HEK293 (cell line): ENCODE measurements at regions not wholly inside any gene's neighbourhood (a gene's known extent, or its start where the extent isn't known, plus 50 kb on each side); places are given as distances from the start of the nearest gene placed in this dataset.
"Not testable (repeated sequence)": the region's sequence is repeated elsewhere in the genome, so short reads cannot be mapped to it uniquely, and the experiment has no call there.

ENCODE experiments used
- GFI1B ChIP-seq: fragments of 450-650 bp; formaldehyde crosslinking; IDR thresholded peaks from 2 replicates; pipeline ENCODE4 v1.5.1; 2016; ENCODE audit warnings: missing biosample characterization, missing genetic modification characterization
- SETDB1 ChIP-seq: IDR thresholded peaks from one replicate; pipeline ENCODE4 v1.6.1; 2017; ENCODE audit warnings: mild to moderate bottlenecking, low read length, moderate library complexity, mixed read lengths; ENCODE audit not compliant: insufficient read length
- TCF7L2 ChIP-seq: IDR thresholded peaks from 2 replicates; pipeline ENCODE4 v1.6.1; 2011; ENCODE audit warnings: low read depth, mild to moderate bottlenecking, inconsistent platforms, low read length, moderate library complexity, borderline replicate concordance
- ZNF114 ChIP-seq: fragments of 450-650 bp; formaldehyde crosslinking; IDR thresholded peaks from 2 replicates; pipeline ENCODE4 v1.5.0; 2017; ENCODE audit warnings: missing biosample characterization, missing genetic modification characterization
- ZNF274 ChIP-seq, 2 experiments: fragments of 200-500 bp in 1 of 2; fragments of 450-650 bp in 1 of 2; sonication (Bioruptor generic) in 1 of 2; formaldehyde crosslinking in 1 of 2; IDR thresholded peaks; 2 replicates each; pipeline versions ENCODE4 v1.5.1 to v1.6.1; 2014 to 2016; ENCODE audit warnings: borderline replicate concordance in 1 of 2, inconsistent platforms in 1 of 2, low read length in 1 of 2, missing biosample characterization in 1 of 2, missing genetic modification characterization in 1 of 2
- TF ChIP-seq, protein P1 (sequence below): fragments of 450-650 bp; formaldehyde crosslinking; IDR thresholded peaks from 2 replicates; pipeline ENCODE4 v1.5.1; 2016; ENCODE audit warnings: missing biosample characterization, missing genetic modification characterization
- TF ChIP-seq, protein P2 (sequence below): fragments of 450-650 bp; formaldehyde crosslinking; IDR thresholded peaks from 2 replicates; pipeline ENCODE4 v1.5.1; 2016; ENCODE audit warnings: missing biosample characterization, missing genetic modification characterization
- TF ChIP-seq, protein P3 (sequence below): sonication (generic); formaldehyde crosslinking; IDR thresholded peaks from 2 replicates; pipeline ENCODE4 v1.8.1; 2022; ENCODE audit warnings: mild to moderate bottlenecking, moderate library complexity, missing genetic modification reagents

DNA sequence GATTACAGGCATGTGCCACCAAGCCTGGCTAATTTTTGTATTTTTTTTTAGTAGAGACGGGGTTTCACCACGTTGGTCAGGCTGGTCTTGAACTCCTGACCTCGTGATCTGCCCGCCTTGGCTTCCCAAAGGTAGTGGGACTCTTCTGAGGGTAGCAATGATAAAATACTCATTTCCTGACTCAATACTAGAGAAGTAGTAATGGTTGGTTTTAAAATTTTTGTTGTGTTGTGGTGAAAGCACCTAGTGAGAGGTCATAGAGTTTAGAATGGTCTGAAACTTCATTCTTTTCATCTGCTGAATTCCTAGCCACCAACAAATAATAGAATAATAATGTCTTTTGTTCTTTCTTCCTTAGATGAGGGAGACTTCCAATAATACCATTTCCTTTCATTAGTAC, 422.1 kb downstream of the PSAT1 start:
- TF ChIP-seq ZNF274 (IDR thresholded peaks at IDR 0.05; ENCODE audit: low read length); ZNF274 (tag by site-specific recombination; IDR thresholded peaks at IDR 0.05; ENCODE audit: borderline replicate concordance); SETDB1; TCF7L2; GFI1B (tag by site-specific recombination); ZNF114 (tag by site-specific recombination): not testable (repeated sequence)
- TF ChIP-seq, protein P1, sequence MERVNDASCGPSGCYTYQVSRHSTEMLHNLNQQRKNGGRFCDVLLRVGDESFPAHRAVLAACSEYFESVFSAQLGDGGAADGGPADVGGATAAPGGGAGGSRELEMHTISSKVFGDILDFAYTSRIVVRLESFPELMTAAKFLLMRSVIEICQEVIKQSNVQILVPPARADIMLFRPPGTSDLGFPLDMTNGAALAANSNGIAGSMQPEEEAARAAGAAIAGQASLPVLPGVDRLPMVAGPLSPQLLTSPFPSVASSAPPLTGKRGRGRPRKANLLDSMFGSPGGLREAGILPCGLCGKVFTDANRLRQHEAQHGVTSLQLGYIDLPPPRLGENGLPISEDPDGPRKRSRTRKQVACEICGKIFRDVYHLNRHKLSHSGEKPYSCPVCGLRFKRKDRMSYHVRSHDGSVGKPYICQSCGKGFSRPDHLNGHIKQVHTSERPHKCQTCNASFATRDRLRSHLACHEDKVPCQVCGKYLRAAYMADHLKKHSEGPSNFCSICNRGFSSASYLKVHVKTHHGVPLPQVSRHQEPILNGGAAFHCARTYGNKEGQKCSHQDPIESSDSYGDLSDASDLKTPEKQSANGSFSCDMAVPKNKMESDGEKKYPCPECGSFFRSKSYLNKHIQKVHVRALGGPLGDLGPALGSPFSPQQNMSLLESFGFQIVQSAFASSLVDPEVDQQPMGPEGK: not testable (repeated sequence)
- TF ChIP-seq, protein P2, sequence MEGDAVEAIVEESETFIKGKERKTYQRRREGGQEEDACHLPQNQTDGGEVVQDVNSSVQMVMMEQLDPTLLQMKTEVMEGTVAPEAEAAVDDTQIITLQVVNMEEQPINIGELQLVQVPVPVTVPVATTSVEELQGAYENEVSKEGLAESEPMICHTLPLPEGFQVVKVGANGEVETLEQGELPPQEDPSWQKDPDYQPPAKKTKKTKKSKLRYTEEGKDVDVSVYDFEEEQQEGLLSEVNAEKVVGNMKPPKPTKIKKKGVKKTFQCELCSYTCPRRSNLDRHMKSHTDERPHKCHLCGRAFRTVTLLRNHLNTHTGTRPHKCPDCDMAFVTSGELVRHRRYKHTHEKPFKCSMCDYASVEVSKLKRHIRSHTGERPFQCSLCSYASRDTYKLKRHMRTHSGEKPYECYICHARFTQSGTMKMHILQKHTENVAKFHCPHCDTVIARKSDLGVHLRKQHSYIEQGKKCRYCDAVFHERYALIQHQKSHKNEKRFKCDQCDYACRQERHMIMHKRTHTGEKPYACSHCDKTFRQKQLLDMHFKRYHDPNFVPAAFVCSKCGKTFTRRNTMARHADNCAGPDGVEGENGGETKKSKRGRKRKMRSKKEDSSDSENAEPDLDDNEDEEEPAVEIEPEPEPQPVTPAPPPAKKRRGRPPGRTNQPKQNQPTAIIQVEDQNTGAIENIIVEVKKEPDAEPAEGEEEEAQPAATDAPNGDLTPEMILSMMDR: not testable (repeated sequence)
- TF ChIP-seq, protein P3, sequence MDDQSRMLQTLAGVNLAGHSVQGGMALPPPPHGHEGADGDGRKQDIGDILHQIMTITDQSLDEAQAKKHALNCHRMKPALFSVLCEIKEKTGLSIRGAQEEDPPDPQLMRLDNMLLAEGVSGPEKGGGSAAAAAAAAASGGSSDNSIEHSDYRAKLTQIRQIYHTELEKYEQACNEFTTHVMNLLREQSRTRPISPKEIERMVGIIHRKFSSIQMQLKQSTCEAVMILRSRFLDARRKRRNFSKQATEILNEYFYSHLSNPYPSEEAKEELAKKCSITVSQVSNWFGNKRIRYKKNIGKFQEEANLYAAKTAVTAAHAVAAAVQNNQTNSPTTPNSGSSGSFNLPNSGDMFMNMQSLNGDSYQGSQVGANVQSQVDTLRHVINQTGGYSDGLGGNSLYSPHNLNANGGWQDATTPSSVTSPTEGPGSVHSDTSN (CRISPR knock-in tag): not testable (repeated sequence)
